H1 (cell line): ENCODE measurements at regions not wholly inside any gene's neighbourhood (a gene's known extent, or its start where the extent isn't known, plus 50 kb on each side); places are given as distances from the start of the nearest gene placed in this dataset.
A peak's percentile ranks its signal among the peaks of the same experiment; 100 is the strongest.

Experiments
- CTCF ChIA-PET: fragments of 300-600 bp; sonication (Branson Sonifier 250); formaldehyde crosslinking; loops from one replicate; lab custom pipeline; 2021; ENCODE audit not compliant: partially characterized antibody; lab: Charles Lee
- POLR2A ChIA-PET: fragments of 300-600 bp; sonication (Branson Sonifier 250); formaldehyde crosslinking; loops from one replicate; lab custom pipeline; 2021; ENCODE audit warnings: inconsistent platforms; ENCODE audit not compliant: partially characterized antibody; lab: Charles Lee
- DNase-seq, 2 experiments: peaks; one replicate each; pipeline versions ENCODE4 v3.0.0 to v3.0.0-alpha.2; 2010 to 2022; ENCODE audit warnings: low spot score in 2 of 2, low read depth in 1 of 2, mixed read lengths in 1 of 2
- FAIRE-seq: peaks from 2 replicates; lab custom pipeline; 2011; peaks lifted over from hg19 to GRCh38; lab: Jason Lieb, UNC
- H2AFZ ChIP-seq: 2 replicates; pipeline ENCODE4 v1.8.1; 2012; ENCODE audit warnings: low read length, inconsistent platforms
- H2AK5ac ChIP-seq: 2 replicates; pipeline ENCODE4 v1.6.1; 2013; ENCODE audit warnings: low read depth, low read length
- H2BK120ac ChIP-seq: replicated peaks from 2 replicates; pipeline ENCODE3; 2013; ENCODE audit warnings: low read depth, low read length, inconsistent platforms
- H2BK12ac ChIP-seq: 2 replicates; pipeline ENCODE4 v1.6.1; 2013; ENCODE audit warnings: low read depth, low read length
- H2BK15ac ChIP-seq: 2 replicates; pipeline ENCODE4 v1.6.1; 2013; ENCODE audit warnings: low read length
- H2BK20ac ChIP-seq: 2 replicates; pipeline ENCODE4 v1.6.1; 2013; ENCODE audit warnings: low read length
- H2BK5ac ChIP-seq: 2 replicates; pipeline ENCODE4 v1.6.1; 2013; ENCODE audit warnings: low read depth, low read length
- H3K14ac ChIP-seq: 2 replicates; pipeline ENCODE4 v1.6.1; 2013; ENCODE audit warnings: inconsistent platforms; ENCODE audit not compliant: insufficient read length
- H3K18ac ChIP-seq: 2 replicates; pipeline ENCODE4 v1.6.1; 2013; ENCODE audit warnings: low read length; ENCODE audit errors: extremely low read depth
- H3K23ac ChIP-seq: 2 replicates; pipeline ENCODE4 v1.6.1; 2013; ENCODE audit warnings: inconsistent platforms; ENCODE audit not compliant: insufficient read length
- H3K23me2 ChIP-seq: 2 replicates; pipeline ENCODE4 v1.6.1; 2013; ENCODE audit warnings: low read depth, low read length
- H3K27ac ChIP-seq: 2 replicates; pipeline ENCODE4 v1.6.1; 2011; ENCODE audit warnings: low read depth, low read length, inconsistent platforms
- H3K27me3 ChIP-seq, 4 experiments: replicated peaks in 1 of 4; 1 replicate in 1 of 4; 2 replicates in 3 of 4; pipeline versions ENCODE4 v1.6.1 to v1.8.1; 2011 to 2013; ENCODE audit warnings: low read length in 3 of 4, mild to moderate bottlenecking in 3 of 4, inconsistent platforms in 2 of 4, mixed read lengths in 2 of 4, moderate library complexity in 1 of 4; ENCODE audit not compliant: control insufficient read depth in 3 of 4, insufficient read depth in 3 of 4; ENCODE audit errors: extremely low read depth in 1 of 4
- H3K36me3 ChIP-seq, 4 experiments: 2 replicates each; pipeline versions ENCODE4 v1.6.1 to v1.8.1; 2011 to 2013; ENCODE audit warnings: mild to moderate bottlenecking in 4 of 4, low read length in 3 of 4, moderate library complexity in 2 of 4, control low read depth in 1 of 4, inconsistent platforms in 1 of 4; ENCODE audit not compliant: insufficient read depth in 4 of 4, control insufficient read depth in 2 of 4
- H3K4ac ChIP-seq: replicated peaks from 2 replicates; pipeline ENCODE3; 2013; ENCODE audit warnings: low read length, low read depth, mixed read lengths, inconsistent platforms; ENCODE audit not compliant: insufficient read length
- H3K4me1 ChIP-seq, 4 experiments: replicated peaks in 1 of 4; 1 replicate in 1 of 4; 2 replicates in 3 of 4; pipeline versions ENCODE4 v1.6.1 to v1.8.1; 2011 to 2013; ENCODE audit warnings: low read length in 3 of 4, inconsistent platforms in 2 of 4, mixed read lengths in 1 of 4; ENCODE audit not compliant: insufficient read depth in 4 of 4, control insufficient read depth in 3 of 4
- H3K4me2 ChIP-seq, 2 experiments: 2 replicates each; pipeline versions ENCODE4 v1.6.1 to v1.8.1; 2011 to 2013; ENCODE audit warnings: low read depth in 2 of 2, low read length in 2 of 2, control low read depth in 1 of 2, inconsistent platforms in 1 of 2, mild to moderate bottlenecking in 1 of 2; ENCODE audit not compliant: insufficient read depth in 1 of 2
- H3K4me3 ChIP-seq, 4 experiments: fragments of 200-600, 300-600 bp in 1 of 4; sonication (generic), shearing (Covaris generic), sonication (Bioruptor Twin) in 1 of 4; 2 replicates each; pipeline versions ENCODE4 v1.5.1 to v1.8.1; 2011 to 2016; ENCODE audit warnings: low read length in 4 of 4, low read depth in 3 of 4, control low read depth in 2 of 4, inconsistent platforms in 2 of 4, mild to moderate bottlenecking in 2 of 4, mixed read lengths in 1 of 4, moderate library complexity in 1 of 4; ENCODE audit not compliant: insufficient read depth in 2 of 4; ENCODE audit errors: extremely low read depth in 1 of 4
- H3K56ac ChIP-seq: replicated peaks from 2 replicates; pipeline ENCODE3; 2013; ENCODE audit warnings: low read depth, mild to moderate bottlenecking, mixed read lengths, low read length, inconsistent platforms; ENCODE audit not compliant: insufficient read length
- H3K79me1 ChIP-seq: 2 replicates; pipeline ENCODE4 v1.6.1; 2013; ENCODE audit warnings: low read depth, low read length, control low read depth
- H3K79me2 ChIP-seq, 2 experiments: 2 replicates each; pipeline versions ENCODE4 v1.6.1 to v1.8.1; 2012 to 2013; ENCODE audit warnings: low read length in 2 of 2, mild to moderate bottlenecking in 2 of 2, inconsistent platforms in 1 of 2; ENCODE audit not compliant: insufficient read depth in 2 of 2, control insufficient read depth in 1 of 2
- H3K9ac ChIP-seq, 4 experiments: replicated peaks in 1 of 4; 1 replicate in 1 of 4; 2 replicates in 3 of 4; pipeline versions ENCODE4 v1.6.1 to v1.8.1; 2011 to 2013; ENCODE audit warnings: low read depth in 3 of 4, low read length in 3 of 4, control low read depth in 2 of 4, mild to moderate bottlenecking in 2 of 4, moderate library complexity in 2 of 4, inconsistent platforms in 1 of 4; ENCODE audit errors: extremely low read depth in 1 of 4
- H3K9me3 ChIP-seq, 2 experiments: 2 replicates each; pipeline versions ENCODE4 v1.6.1 to v1.8.1; 2012 to 2013; ENCODE audit warnings: mild to moderate bottlenecking in 2 of 2, moderate library complexity in 2 of 2, control low read depth in 1 of 2, inconsistent platforms in 1 of 2, low read depth in 1 of 2, low read length in 1 of 2, mixed read lengths in 1 of 2; ENCODE audit not compliant: insufficient read depth in 2 of 2
- H4K20me1 ChIP-seq, 2 experiments: replicated peaks in 1 of 2; 2 replicates each; pipeline versions ENCODE3 to v1.8.1; 2011 to 2013; ENCODE audit warnings: inconsistent platforms in 2 of 2, low read length in 2 of 2, mild to moderate bottlenecking in 1 of 2; ENCODE audit not compliant: insufficient read depth in 2 of 2, control insufficient read depth in 1 of 2
- H4K5ac ChIP-seq: 2 replicates; pipeline ENCODE4 v1.6.1; 2013; ENCODE audit warnings: low read length, low read depth, mixed read lengths, inconsistent platforms; ENCODE audit not compliant: insufficient read length
- H4K8ac ChIP-seq: 2 replicates; pipeline ENCODE4 v1.8.0; 2013; ENCODE audit warnings: mild to moderate bottlenecking, moderate library complexity, low read length, inconsistent platforms; ENCODE audit not compliant: insufficient read depth; ENCODE audit errors: extremely low read depth
- H4K91ac ChIP-seq: replicated peaks from 2 replicates; pipeline ENCODE3; 2013; ENCODE audit warnings: low read length, mixed read lengths, inconsistent platforms; ENCODE audit not compliant: insufficient read length
- ASH2L ChIP-seq: fragments of 200-600, 300-600 bp; sonication (generic); IDR thresholded peaks from one replicate; pipeline ENCODE4 v1.7.1; 2017; ENCODE audit warnings: low read length
- CBX8 ChIP-seq: fragments of 300-800, 300-1000 bp; sonication (generic); IDR thresholded peaks from 2 replicates; pipeline ENCODE4 v1.7.1; 2016; ENCODE audit warnings: low read depth, low read length, borderline replicate concordance
- CHD1 ChIP-seq: IDR thresholded peaks from 2 replicates; pipeline ENCODE4 v1.6.1; 2012; ENCODE audit warnings: low read depth, low read length, improper control_type of control experiment
- KDM5A ChIP-seq: fragments of 200-600 bp; IDR thresholded peaks from 2 replicates; pipeline ENCODE4 v1.7.1; 2012; ENCODE audit warnings: mild to moderate bottlenecking, low read length, inconsistent platforms, mixed read lengths
- NANOG ChIP-seq: IDR thresholded peaks from 2 replicates; pipeline ENCODE4 v1.6.1; 2011; ENCODE audit warnings: low read length, low read depth, mild to moderate bottlenecking, inconsistent platforms; ENCODE audit not compliant: insufficient read depth, poor library complexity, severe bottlenecking
- RBBP5 ChIP-seq: IDR thresholded peaks from 2 replicates; pipeline ENCODE4 v1.7.1; 2012; ENCODE audit warnings: low read depth, mild to moderate bottlenecking, inconsistent platforms, low read length, moderate library complexity, borderline replicate concordance
- SAP30 ChIP-seq: fragments of 300-600 bp; sonication (generic); IDR thresholded peaks from 2 replicates; pipeline ENCODE4 v1.7.1; 2012; ENCODE audit warnings: low read length, moderate library complexity, mild to moderate bottlenecking, inconsistent platforms; ENCODE audit not compliant: insufficient read depth, insufficient replicate concordance
- SIN3A ChIP-seq, 2 experiments: IDR thresholded peaks in 1 of 2; conservative IDR thresholded peaks in 1 of 2; 2 replicates each; pipeline ENCODE4 v1.6.1; 2011 to 2012; ENCODE audit warnings: low read length in 2 of 2, improper control_type of control experiment in 1 of 2, low read depth in 1 of 2, mild to moderate bottlenecking in 1 of 2
- TEAD4 ChIP-seq: IDR thresholded peaks from 2 replicates; pipeline ENCODE4 v1.6.1; 2012; ENCODE audit warnings: low read depth, low read length, inconsistent platforms, mixed read lengths
- WGBS, 2 experiments: shearing (Covaris generic) in 1 of 2; methylation state at CpG; one replicate each; pipeline versions ENCODE4 v1.1.6 to v1.1.7; 2013 to 2015; ENCODE audit warnings: low lambda C conversion rate in 2 of 2, mixed read lengths in 2 of 2, inconsistent platforms in 1 of 2, low coverage in 1 of 2, missing lambda C conversion rate in 1 of 2; ENCODE audit not compliant: insufficient replicate concordance in 2 of 2, insufficient coverage in 1 of 2, insufficient read length in 1 of 2; ENCODE audit errors: extremely low coverage in 1 of 2, missing lambda C conversion rate in 1 of 2; 5-methylcytosine and 5-hydroxymethylcytosine counted together

GRCh38 chr6:154596009-154596408 is 85.5 kb upstream of the CNKSR3 start:
- TF ChIP-seq TEAD4 (no peak), SAP30 (no peak), CBX8 (no peak), SIN3A (conservative IDR thresholded peaks at IDR 0.05 in 1 of 2, IDR thresholded peaks at IDR 0.05 in 1 of 2; ENCODE audit: low read depth in 1 of 2, low read length in 2 of 2) (no peak), NANOG (no peak), KDM5A (no peak), CHD1 (no peak), ASH2L (no peak), RBBP5 (no peak)
- Histone ChIP-seq H4K5ac (no peak overlapping the region), H4K91ac (no peak overlapping the region), H3K4me1 (peaks cover 0 to 12% (median 6%) of the 10 kb centered on the region in 4 experiments; a peak in 4 of 7 replicates), H3K79me1 (no peaks in the 10 kb centered on the region), H3K18ac (no peak overlapping the region), H2AFZ (no peak overlapping the region), H2BK5ac (no peak overlapping the region), H3K23me2 (no peaks in the 10 kb centered on the region), H3K27ac (no peak overlapping the region), H4K20me1 (no peaks in the 10 kb centered on the region), H3K27me3 (no peaks in the 10 kb centered on the region), H3K79me2 (no peaks in the 10 kb centered on the region), H3K9ac (no peak overlapping the region), H3K4me3 (no peak overlapping the region), H3K4ac (no peak overlapping the region), H2BK20ac (no peak overlapping the region), H2BK12ac (no peak overlapping the region), H4K8ac (no peak overlapping the region), H3K9me3 (no peaks in the 10 kb centered on the region), H3K4me2 (peak overlapping the region in 1 of 2 experiments; percentile 35; a peak in 2 of 4 replicates), H2BK15ac (no peak overlapping the region), H3K14ac (no peak overlapping the region), H2AK5ac (no peak overlapping the region), H2BK120ac (no peak overlapping the region), H3K23ac (no peak overlapping the region), H3K36me3 (no peaks in the 10 kb centered on the region), H3K56ac (no peak overlapping the region)
- DNase-seq = no peak
- WGBS, 2 experiments = 69% methylated on average over 2 of the region's 2 CpGs; no CpG with 5 or more reads in 1 of the 2 experiments
- peak; percentile 19 for FAIRE-seq
- ChIA-PET POLR2A (no interaction called here), CTCF (interaction anchor here (0.9 to 2.0 kb wide), 6 partner anchors 9 to 98 kb away, joined by 3 to 6 read pairs (median 3); no protein-coding TSS in a partner anchor)
